GM23338 (cell line): ENCODE measurements at regions not wholly inside any gene's neighbourhood (a gene's known extent, or its start where the extent isn't known, plus 50 kb on each side); places are given as distances from the start of the nearest gene placed in this dataset.

Experiments
- CREB1 ChIP-seq: fragments of 250-450 bp; sonication (Bioruptor Pico); IDR thresholded peaks from 2 replicates; pipeline ENCODE4 v1.5.0; 2020; ENCODE audit warnings: low read depth, mild to moderate bottlenecking, moderate library complexity
- EZH2 ChIP-seq: fragments of 200-600 bp; sonication (generic); IDR thresholded peaks from one replicate; pipeline ENCODE4 v1.8.0; 2017; ENCODE audit warnings: antibody characterized with exemption, mild to moderate bottlenecking, low read depth; ENCODE audit not compliant: unreplicated experiment
- EZH2phosphoT487 ChIP-seq: fragments of 200-600 bp; sonication (generic); IDR thresholded peaks from one replicate; pipeline ENCODE4 v1.8.1; 2018; ENCODE audit warnings: antibody characterized with exemption; ENCODE audit not compliant: unreplicated experiment
- JUNB ChIP-seq: IDR thresholded peaks from one replicate; pipeline ENCODE4 v1.6.1; 2016; ENCODE audit warnings: antibody characterized with exemption; ENCODE audit not compliant: unreplicated experiment
- NANOG ChIP-seq: IDR thresholded peaks from 2 replicates; pipeline ENCODE4 v1.6.1; 2016; ENCODE audit warnings: antibody characterized with exemption, borderline replicate concordance
- POLR2AphosphoS5 ChIP-seq: IDR thresholded peaks from 2 replicates; pipeline ENCODE4 v1.6.1; 2016; ENCODE audit warnings: antibody characterized with exemption, low read depth
- STAT1 ChIP-seq: IDR thresholded peaks from one replicate; pipeline ENCODE4 v1.6.1; 2016; ENCODE audit warnings: antibody characterized with exemption; ENCODE audit not compliant: unreplicated experiment
- ZNF114 ChIP-seq: fragments of 250-450 bp; sonication (Bioruptor Pico); IDR thresholded peaks from 2 replicates; pipeline ENCODE4 v1.5.0; 2020; ENCODE audit warnings: mild to moderate bottlenecking, moderate library complexity
- ZNF331 ChIP-seq: fragments of 250-450 bp; sonication (Bioruptor Pico); IDR thresholded peaks from 2 replicates; pipeline ENCODE4 v1.5.0; 2020; ENCODE audit warnings: low read depth, mild to moderate bottlenecking, moderate library complexity
- TF ChIP-seq, protein P1 (sequence below), 2 experiments: fragments of 200-600 bp in 1 of 2; sonication (generic) in 1 of 2; conservative IDR thresholded peaks; 2 replicates each; pipeline versions ENCODE4 v1.5.1 to v1.6.1; 2016 to 2017; ENCODE audit warnings: antibody characterized with exemption in 2 of 2, low read depth in 2 of 2, mild to moderate bottlenecking in 2 of 2, moderate library complexity in 1 of 2
- TF ChIP-seq, protein P2 (sequence below): IDR thresholded peaks from one replicate; pipeline ENCODE4 v1.6.1; 2018; ENCODE audit warnings: antibody characterized with exemption; ENCODE audit not compliant: unreplicated experiment

DNA sequence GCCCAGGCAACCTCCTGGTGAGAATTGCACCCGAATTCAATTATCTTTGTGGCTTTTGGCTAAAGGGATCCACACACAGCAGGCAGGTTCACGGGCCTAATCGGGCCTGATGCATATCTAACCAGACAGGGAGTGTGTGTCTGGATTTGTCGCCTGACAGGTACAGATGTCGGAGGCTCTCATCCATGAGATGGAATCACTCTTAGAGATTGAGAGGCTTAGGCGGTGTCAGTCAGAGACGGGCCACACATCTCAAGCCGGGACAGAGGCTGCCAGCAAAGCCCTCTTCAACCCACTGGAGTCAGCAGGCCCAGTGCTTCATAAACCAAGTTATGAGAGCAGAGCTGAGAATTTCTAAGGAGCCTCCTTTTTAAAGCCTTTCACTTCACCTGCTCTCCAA, 247.0 kb downstream of the LRFN2 start:
- TF ChIP-seq EZH2: no peak
- TF ChIP-seq POLR2AphosphoS5: no peak
- TF ChIP-seq, protein P1, sequence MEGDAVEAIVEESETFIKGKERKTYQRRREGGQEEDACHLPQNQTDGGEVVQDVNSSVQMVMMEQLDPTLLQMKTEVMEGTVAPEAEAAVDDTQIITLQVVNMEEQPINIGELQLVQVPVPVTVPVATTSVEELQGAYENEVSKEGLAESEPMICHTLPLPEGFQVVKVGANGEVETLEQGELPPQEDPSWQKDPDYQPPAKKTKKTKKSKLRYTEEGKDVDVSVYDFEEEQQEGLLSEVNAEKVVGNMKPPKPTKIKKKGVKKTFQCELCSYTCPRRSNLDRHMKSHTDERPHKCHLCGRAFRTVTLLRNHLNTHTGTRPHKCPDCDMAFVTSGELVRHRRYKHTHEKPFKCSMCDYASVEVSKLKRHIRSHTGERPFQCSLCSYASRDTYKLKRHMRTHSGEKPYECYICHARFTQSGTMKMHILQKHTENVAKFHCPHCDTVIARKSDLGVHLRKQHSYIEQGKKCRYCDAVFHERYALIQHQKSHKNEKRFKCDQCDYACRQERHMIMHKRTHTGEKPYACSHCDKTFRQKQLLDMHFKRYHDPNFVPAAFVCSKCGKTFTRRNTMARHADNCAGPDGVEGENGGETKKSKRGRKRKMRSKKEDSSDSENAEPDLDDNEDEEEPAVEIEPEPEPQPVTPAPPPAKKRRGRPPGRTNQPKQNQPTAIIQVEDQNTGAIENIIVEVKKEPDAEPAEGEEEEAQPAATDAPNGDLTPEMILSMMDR (conservative IDR thresholded peaks at IDR 0.05; ENCODE audit: low read depth in 2 of 2): no peak
- no peak for TF ChIP-seq NANOG
- no peak for TF ChIP-seq ZNF114 (CRISPR knock-in tag)
- no peak for TF ChIP-seq CREB1 (CRISPR knock-in tag)
- TF ChIP-seq STAT1: no peak
- no peak for TF ChIP-seq ZNF331
- TF ChIP-seq, protein P2, sequence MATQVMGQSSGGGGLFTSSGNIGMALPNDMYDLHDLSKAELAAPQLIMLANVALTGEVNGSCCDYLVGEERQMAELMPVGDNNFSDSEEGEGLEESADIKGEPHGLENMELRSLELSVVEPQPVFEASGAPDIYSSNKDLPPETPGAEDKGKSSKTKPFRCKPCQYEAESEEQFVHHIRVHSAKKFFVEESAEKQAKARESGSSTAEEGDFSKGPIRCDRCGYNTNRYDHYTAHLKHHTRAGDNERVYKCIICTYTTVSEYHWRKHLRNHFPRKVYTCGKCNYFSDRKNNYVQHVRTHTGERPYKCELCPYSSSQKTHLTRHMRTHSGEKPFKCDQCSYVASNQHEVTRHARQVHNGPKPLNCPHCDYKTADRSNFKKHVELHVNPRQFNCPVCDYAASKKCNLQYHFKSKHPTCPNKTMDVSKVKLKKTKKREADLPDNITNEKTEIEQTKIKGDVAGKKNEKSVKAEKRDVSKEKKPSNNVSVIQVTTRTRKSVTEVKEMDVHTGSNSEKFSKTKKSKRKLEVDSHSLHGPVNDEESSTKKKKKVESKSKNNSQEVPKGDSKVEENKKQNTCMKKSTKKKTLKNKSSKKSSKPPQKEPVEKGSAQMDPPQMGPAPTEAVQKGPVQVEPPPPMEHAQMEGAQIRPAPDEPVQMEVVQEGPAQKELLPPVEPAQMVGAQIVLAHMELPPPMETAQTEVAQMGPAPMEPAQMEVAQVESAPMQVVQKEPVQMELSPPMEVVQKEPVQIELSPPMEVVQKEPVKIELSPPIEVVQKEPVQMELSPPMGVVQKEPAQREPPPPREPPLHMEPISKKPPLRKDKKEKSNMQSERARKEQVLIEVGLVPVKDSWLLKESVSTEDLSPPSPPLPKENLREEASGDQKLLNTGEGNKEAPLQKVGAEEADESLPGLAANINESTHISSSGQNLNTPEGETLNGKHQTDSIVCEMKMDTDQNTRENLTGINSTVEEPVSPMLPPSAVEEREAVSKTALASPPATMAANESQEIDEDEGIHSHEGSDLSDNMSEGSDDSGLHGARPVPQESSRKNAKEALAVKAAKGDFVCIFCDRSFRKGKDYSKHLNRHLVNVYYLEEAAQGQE: no peak
- no peak for TF ChIP-seq EZH2phosphoT487
- TF ChIP-seq JUNB: no peak
